GM12878 (cell line): ENCODE measurements at regions not wholly inside any gene's neighbourhood (a gene's known extent, or its start where the extent isn't known, plus 50 kb on each side); places are given as distances from the start of the nearest gene placed in this dataset.

ENCODE experiments used
- CHD4 ChIP-seq: fragments of 200-600 bp; sonication (generic); IDR thresholded peaks from 2 replicates; pipeline ENCODE4 v1.6.1; 2016; ENCODE audit warnings: mild to moderate bottlenecking
- EGR1 ChIP-seq, 2 experiments: IDR thresholded peaks; 1 replicate in 1 of 2; 2 replicates in 1 of 2; pipeline ENCODE4 v1.6.1; 2011 to 2012; ENCODE audit warnings: low read depth in 2 of 2, low read length in 2 of 2, borderline replicate concordance in 1 of 2, mild to moderate bottlenecking in 1 of 2, moderate library complexity in 1 of 2
- HDAC6 ChIP-seq: fragments of 200-600 bp; sonication (generic); IDR thresholded peaks from one replicate; pipeline ENCODE4 v1.8.0; 2017; ENCODE audit warnings: antibody characterized with exemption; ENCODE audit not compliant: unreplicated experiment
- NBN ChIP-seq: fragments of 450-650 bp; IDR thresholded peaks from 2 replicates; pipeline ENCODE4 v1.6.1; 2016
- RBBP5 ChIP-seq: fragments of 200-600 bp; sonication (generic); conservative IDR thresholded peaks from 2 replicates; pipeline ENCODE4 v1.6.1; 2016
- SIN3A ChIP-seq: IDR thresholded peaks from 2 replicates; pipeline ENCODE4 v1.6.1; 2012; ENCODE audit warnings: low read depth, low read length, improper control_type of control experiment
- TARDBP ChIP-seq: IDR thresholded peaks from 2 replicates; pipeline ENCODE4 v1.6.1; 2016; ENCODE audit warnings: borderline replicate concordance
- TF ChIP-seq, protein P1 (sequence below), 3 experiments: IDR thresholded peaks in 2 of 3; conservative IDR thresholded peaks in 1 of 3; 2 replicates each; pipeline ENCODE4 v1.5.1; 2011; ENCODE audit warnings: low read depth in 3 of 3, low read length in 3 of 3, mild to moderate bottlenecking in 3 of 3, control low read depth in 2 of 3, moderate library complexity in 2 of 3, inconsistent platforms in 1 of 3, mixed read lengths in 1 of 3; ENCODE audit not compliant: control insufficient read depth in 2 of 3, insufficient read depth in 1 of 3; ENCODE audit errors: extremely low read depth in 1 of 3
- TF ChIP-seq, protein P2 (sequence below): IDR thresholded peaks from 2 replicates; pipeline ENCODE4 v1.6.1; 2011; ENCODE audit warnings: borderline replicate concordance, low read depth, mild to moderate bottlenecking, moderate library complexity, mixed read lengths, low read length; ENCODE audit not compliant: insufficient read depth; ENCODE audit errors: extremely low read length

DNA sequence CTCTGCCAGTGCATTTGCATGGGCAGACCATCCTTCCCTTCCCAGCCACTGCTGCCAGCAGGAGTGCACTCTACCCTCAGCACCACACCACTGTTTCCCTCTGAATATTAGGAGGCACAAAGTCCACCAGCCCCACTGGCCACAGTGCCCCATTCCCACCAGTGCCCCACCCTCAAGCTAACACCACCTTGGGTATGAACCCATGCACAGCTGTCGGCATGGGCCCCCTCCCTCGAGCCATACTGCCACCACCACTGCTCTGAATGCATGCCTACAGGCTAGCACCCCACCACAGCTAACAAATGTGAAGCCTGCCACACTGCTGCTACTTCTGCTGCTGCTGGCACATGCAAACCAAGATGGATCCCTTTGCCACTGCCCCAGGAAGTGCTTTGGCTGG, 810.4 kb downstream of the TRAM1L1 start:
- TF ChIP-seq RBBP5 (no peak), NBN (no peak), EGR1 (IDR thresholded peaks at IDR 0.05; ENCODE audit: borderline replicate concordance in 1 of 2, low read depth in 2 of 2, low read length in 2 of 2) (no peak), SIN3A (no peak), HDAC6 (no peak), CHD4 (no peak), TARDBP (no peak)
- TF ChIP-seq, protein P1, sequence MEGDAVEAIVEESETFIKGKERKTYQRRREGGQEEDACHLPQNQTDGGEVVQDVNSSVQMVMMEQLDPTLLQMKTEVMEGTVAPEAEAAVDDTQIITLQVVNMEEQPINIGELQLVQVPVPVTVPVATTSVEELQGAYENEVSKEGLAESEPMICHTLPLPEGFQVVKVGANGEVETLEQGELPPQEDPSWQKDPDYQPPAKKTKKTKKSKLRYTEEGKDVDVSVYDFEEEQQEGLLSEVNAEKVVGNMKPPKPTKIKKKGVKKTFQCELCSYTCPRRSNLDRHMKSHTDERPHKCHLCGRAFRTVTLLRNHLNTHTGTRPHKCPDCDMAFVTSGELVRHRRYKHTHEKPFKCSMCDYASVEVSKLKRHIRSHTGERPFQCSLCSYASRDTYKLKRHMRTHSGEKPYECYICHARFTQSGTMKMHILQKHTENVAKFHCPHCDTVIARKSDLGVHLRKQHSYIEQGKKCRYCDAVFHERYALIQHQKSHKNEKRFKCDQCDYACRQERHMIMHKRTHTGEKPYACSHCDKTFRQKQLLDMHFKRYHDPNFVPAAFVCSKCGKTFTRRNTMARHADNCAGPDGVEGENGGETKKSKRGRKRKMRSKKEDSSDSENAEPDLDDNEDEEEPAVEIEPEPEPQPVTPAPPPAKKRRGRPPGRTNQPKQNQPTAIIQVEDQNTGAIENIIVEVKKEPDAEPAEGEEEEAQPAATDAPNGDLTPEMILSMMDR (IDR thresholded peaks at IDR 0.05 in 2 of 3, conservative IDR thresholded peaks at IDR 0.05 in 1 of 3; ENCODE audit: control insufficient read depth in 2 of 3, extremely low read depth in 1 of 3, insufficient read depth in 1 of 3, low read depth in 3 of 3, low read length in 3 of 3) = no peak
- TF ChIP-seq, protein P2, sequence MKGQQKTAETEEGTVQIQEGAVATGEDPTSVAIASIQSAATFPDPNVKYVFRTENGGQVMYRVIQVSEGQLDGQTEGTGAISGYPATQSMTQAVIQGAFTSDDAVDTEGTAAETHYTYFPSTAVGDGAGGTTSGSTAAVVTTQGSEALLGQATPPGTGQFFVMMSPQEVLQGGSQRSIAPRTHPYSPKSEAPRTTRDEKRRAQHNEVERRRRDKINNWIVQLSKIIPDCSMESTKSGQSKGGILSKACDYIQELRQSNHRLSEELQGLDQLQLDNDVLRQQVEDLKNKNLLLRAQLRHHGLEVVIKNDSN = no peak
